Left lobe of liver (tissue), 2 donors: ENCODE measurements at regions not wholly inside any gene's neighbourhood (a gene's known extent, or its start where the extent isn't known, plus 50 kb on each side); places are given as distances from the start of the nearest gene placed in this dataset.
"Not testable (repeated sequence)": the region's sequence is repeated elsewhere in the genome, so short reads cannot be mapped to it uniquely, and the experiment has no call there.

Source experiments
- ATAC-seq: fragments of 200-7000 bp; cut with Tn5 transposase; one replicate; pipeline ENCODE4 v1.9.1; 2020; ENCODE audit warnings: mild to moderate bottlenecking, moderate library complexity
- DNase-seq: peaks from one replicate; pipeline ENCODE4 v3.0.0-alpha.2; 2020; ENCODE audit warnings: low spot score
- donor health status: DM: no; HTN: no; CAD: no; lungs with moderate emphysema.
- donor health status: DM: no; HTN: yes; CAD: no.

DNA sequence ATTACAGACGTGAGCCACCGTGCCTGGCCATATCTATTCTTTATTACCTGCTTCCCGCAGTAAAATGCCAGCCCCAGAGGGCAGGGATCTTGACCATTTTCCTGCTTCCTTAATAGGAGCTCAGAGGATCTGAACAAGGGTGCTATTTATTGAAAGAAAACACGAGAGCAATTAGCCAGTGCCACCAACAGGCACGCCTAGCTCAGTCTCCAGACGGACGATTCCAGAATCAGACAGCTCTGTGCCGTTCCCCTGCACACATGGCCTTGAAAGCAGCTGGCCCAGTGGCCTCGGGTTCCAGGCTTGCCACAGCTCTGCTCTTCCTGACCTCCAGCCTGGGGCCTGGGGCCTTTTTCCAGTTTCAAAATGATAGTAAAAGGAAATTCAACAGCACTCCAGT, 135.2 kb upstream of the RFLNA start:
- DNase-seq (no peak), ATAC-seq (no peak)

DNA sequence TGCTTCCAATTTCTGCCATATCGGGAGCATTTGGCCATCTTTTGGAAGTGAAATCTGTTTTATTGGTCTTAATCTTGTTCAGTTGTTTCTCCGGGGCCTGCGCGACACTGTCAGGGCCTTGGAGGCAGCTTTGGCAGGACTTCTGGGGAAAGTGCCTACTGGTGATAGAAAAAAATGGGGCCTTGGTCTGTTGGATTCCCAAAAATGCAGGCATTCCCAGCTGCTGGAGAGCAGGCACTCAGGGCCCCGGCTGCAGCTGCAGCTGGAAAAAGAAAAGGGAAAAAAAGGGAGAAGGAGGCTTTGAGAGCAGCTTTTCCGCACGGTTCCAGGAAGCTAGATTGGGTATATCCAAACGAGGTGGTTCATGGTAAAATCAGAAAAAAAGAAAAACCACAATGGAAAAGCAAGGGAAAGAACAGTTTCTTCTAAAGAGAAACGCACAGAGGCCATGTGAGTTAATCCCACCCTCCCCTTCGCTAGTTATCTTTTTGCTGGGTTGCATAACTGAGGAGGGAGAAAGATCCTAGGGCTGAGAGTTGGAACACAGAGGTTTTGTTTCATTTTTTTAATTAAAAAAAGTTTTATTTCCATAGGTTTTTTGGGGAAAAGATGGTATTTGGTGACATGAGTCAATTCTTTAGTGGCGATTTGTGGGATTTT, 134.7 kb upstream of the RFLNA start:
- ATAC-seq (no peak), DNase-seq (no peak)

DNA sequence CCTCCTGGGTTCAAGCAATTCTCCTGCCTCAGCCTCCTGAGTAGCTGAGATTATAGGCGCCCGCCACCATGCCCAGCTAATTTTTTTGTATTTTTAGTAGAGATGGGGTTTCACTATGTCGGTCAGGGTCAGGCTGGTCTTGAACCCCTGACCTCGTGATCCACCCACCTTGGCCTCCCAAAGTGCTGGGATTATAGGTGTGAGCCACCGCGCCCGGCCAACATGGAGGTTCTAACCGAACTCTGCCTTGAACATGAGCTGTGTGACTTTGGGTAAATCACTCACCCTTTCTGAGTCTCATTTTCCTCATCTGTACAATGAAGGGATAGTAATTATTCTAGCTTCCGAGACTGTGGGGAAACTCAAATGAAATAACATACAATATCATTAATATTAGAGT, 133.5 kb upstream of the RFLNA start:
- ATAC-seq, DNase-seq: not testable (repeated sequence)

DNA sequence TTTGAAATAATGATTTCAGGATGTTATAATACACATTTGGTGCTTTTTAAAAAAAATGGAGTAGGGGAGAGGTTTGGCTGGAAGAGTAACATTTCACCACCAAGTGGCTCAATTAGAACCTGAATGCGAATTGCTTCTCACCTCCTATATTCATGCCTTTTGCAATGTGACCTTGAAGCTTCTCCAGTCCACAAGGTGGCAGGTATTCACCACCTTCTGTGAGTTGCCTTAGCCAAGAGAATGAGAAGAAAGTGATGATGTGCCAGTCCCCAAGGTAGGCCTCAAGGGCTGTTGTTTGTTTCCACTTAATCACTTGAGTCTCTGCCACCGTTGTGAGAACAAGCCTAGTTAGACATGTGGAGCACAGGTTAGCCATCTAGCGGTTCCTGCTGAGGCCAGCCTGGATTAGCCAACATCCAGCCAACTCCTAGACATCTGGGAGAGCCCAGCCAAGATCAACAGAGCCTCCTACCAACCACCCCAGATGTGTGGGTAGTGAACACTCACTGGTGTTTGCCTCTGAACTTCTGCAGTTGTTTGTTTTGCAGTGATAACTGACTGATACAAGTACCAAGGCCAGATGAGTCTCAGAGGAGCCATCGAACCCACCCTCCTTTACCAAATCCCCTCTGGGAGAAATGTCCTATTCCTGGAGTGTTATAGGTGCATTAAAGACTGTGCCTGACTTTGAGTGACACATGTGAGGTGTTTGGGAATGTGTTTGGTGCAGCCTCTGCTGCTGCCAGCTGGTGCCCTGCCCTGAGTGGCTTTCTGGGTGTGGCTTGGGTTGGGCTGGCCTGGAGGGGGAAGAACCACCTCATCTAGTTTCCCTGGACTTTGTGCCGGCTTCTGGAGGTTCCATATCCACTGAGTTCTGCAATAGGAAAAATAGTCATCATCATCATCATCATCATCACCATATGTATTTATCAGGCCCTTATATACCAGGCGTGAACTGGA, 132.5 kb upstream of the RFLNA start:
- no peak for DNase-seq
- ATAC-seq: peak; percentile 34

DNA sequence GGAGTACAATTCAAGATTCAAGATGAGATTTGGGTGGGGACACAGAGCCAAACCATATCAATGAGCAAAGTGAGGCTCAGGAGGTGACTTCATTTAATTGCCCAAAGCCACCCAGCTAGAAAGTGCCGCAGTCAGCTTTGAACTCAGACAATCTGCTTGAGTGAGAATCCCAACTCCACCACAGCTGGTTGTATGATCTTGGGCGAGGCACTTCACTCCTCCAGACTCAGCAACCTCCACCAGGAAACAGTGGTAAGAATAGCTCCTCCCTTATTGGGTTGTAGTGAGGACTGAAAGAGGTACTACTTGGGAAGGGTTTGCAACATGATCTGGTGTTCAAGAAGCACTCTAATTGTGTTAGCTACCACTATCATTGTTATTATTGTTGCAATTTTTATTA, 129.2 kb upstream of the RFLNA start:
- DNase-seq (no peak), ATAC-seq (no peak)

DNA sequence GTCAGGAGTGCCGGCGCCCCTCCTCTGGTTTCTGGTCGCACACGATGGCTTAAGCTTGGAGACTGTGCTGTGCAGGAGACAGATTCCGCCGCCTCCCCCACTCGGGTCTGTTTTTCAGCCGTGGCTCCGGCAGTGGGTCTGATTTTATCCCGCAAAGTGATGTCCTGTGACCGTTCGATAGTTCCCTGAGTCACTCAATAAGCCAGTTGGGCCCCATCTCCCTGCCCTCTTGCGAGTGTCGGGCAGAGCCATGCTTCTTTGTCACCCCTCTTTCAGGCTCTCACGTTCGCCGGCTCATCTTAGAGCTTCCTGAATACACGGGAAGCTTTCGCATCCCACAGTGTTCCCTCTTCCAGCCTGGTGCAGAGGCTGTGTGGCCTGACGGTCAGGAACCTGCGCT, 127.8 kb upstream of the RFLNA start:
- no peak for ATAC-seq

DNA sequence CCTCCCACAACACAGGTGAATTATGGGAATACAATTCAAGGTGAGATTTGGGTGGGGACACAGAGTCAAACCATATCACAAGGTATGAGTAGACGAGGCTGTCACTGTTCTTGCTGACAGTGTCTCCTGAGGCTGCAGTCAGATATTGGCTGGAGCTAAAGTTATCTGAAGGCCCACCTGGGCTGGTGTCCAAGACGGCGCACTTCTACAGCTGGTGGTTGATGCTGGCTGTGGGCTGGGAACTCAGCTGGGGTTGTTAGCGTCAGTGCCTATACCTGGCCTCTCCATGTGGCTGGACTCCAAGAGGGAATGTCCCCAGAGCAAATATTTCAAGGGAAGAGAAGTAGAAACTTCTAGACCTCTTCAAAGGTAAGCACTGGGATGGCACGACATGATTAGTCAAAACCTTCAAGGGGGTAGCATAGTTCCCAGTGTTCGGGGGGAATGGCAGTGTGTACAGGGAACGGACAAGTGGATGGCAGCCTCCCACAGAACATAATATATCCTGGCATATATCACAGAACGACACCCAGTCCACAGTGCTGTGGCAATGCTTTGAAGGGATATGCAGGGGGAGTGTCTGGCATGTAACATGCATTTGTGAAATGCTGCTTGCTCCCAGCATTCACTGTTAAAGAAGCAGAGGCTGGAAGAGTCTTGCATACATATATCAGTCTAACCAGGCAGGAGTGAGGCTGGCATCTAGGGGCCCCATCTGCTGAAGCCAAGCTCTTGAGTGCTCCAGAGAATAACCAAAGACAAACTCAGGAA, 126.7 kb upstream of the RFLNA start:
- ATAC-seq (no peak), DNase-seq (no peak)

More for the DNA sequence above, 127.8 kb upstream of the RFLNA start:
- no peak for DNase-seq

DNA sequence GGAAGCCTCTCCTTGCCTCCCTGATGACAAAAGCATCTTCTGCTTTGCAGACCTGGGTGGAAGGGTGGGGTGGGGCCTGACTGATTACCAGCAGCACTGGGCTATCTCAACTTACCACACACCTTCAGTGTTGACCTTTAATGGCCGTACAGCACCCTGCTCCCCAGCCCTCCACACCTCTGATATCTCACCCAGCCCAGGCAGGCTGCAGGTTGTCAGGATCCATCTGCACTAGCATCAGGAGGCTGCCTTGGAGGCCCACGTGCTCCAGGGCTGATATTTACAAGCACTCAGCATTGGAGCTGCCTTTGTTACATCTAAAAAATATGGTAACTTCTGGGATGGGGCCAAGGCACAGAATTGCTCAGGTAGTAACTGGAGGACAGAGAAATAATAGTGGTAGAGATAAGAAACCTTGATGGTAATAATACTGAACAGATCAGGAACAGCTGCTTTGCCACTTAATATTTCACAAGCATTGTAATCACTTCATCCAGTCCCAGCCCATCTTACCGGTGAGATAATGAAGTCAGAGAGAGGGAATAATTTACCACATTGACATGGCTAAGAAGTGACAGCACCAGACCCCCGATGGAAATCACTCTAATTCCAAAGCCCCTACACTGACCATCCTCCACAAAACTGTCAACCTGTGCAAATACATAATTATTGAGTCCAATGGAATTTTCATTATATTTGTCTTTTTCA, 125.2 kb upstream of the RFLNA start:
- no peak for DNase-seq
- ATAC-seq: no peak

DNA sequence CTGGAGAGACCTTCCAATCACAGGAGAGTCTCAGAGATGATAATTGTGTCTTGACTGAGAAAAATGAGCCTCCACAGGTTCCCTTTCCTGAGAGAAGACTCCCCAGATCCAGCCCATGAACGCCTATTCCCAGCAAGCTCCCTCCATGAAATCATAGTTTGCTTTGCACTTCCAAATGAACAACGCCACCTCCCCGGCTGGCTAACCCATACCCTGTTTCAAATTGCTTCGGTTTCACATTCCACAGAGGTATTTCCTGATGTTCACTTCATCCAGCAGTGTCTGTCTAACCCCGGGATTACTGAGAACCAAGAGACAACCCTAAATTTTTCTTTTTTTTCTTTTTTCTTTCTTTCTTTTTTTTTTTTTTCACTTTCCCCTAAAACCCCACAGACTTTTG, 124.1 kb upstream of the RFLNA start:
- DNase-seq (no peak), ATAC-seq (no peak)

DNA sequence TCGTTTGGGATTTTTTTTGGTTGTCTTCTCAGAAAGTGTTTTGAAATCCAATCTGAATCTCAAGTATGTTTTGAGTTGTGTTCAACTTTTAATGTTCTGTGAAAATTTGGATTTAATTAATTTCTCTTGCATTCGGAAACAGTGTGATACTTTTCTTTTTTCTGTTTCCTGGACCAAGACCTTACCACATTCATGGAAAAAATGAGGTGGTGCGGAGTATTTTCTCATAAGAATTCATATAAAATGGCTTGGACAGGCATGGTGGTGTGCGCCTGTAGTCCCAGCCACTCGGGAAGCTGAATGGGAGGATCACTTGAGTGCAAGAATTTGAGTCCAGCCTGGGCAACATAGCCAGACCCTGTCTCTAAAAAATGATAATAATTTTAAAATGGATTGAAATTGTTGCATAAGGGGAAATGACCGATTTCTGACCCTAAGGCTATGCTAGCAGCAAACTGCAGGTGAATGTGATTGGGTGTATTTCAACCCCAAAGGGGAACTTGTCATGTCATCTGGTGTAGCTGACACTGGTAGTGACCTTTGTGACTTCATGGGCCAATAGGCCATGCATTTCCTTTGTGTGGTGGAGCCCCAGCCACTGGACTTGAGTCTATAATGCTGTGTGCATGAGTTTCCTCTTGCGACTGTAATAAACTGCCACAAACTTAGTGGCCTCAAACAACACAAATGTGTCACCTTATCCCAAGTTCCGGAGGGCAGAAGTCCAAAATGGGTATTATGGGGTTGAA, 123.5 kb upstream of the RFLNA start:
- ATAC-seq: no peak
- no peak for DNase-seq

DNA sequence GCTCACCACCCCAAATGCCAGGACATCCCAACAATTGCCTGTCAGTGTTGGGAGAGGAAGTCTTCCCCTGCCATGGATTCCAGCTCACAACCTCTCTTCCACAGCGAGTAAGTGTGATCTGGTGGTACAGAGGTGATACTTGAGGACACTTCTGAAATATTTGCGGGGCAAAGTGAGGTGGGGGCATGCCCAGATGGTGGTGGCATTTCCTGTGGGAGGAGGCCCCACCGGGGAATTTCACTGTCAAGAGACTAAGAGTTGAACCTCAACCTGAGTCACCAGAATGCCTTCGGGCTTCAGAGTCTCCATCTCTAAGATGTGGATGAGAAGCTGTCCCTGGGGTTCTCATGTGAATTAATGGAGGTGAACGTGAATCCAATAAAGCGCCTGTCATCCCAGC, 122.3 kb upstream of the RFLNA start:
- no peak for ATAC-seq
- DNase-seq: no peak

DNA sequence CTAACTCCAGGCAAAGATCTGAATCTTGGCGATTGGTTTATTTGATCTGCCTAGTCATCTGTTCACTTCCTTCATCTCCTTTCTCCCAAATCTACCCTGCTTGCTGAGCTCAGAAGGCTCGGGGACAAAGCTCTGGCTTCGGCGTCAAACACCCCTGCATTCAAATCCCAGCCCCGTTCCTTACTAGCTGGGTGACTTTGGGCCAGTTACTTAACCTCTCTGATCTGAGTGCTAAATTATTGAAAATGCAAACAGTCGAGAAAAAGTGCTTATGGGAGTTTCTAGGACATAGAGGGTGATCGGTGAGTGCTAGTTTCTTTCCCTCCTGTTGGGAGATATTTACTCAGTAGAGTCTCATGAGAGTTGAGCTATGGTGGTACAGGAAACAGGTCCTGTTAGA, 121.2 kb upstream of the RFLNA start:
- ATAC-seq: no peak

DNA sequence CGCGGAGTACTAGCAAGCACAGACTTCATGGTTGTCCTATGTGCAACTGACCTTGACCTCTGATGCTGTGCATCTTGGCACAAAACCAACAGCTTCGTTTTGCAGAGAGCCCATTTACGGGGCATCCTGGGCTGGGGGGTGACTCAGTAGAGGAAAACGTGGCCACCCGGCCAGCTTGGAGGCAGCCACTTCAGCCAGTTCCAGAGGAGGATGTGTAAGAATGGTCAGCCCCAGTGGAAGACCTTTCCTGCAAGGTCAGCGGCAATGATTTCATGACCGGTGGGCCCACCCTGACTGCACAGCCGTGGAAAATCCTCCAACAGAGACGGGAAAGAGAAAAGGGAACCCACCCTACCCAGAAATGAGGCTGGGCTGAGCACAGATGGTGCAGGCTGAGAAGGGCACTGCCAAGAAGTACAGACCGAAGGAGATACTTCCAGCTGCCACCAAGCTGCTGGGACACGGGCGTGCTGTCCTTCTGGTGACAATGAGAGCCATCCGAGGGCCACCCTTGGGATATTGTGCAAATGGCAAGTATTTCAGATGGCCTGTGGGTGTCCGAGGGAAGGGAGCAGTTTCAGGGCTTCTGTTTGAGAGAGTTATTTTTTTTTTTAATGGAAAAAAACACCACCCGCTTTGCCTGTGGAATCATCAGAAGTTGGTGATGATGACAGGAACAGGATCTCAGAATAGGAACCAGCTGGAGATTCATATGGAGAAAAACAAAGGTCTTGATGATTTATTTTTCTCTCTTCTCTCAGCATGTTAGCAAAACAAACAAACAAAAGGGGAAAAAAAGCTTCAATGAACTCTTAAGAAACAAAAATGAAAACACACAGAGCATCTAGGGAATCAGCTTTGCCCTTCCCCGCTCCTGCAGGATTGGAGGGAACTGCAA, 120.2 kb upstream of the RFLNA start:
- DNase-seq: no peak
- no peak for ATAC-seq

More for the DNA sequence above, 121.2 kb upstream of the RFLNA start:
- DNase-seq: no peak

DNA sequence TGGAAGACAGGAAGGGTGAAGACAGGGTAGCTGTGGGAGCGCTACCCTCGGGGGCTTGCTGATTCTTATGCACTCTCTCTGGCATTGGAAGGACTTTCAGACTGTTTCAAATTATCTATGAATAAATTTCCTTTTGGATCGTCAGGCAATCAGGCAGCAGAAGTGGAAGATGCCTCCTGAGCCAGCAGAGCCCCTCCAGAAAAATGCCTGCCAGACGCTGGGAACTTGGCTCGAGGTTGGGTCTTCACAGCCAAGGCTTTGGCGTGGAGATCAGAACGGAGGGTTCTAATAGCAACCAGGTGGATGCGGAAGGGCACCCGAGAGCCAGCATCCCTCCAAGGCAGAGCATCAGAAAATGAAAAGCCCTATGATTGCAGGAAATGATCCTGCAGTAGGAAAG, 119.2 kb upstream of the RFLNA start:
- DNase-seq: no peak
- ATAC-seq: no peak

DNA sequence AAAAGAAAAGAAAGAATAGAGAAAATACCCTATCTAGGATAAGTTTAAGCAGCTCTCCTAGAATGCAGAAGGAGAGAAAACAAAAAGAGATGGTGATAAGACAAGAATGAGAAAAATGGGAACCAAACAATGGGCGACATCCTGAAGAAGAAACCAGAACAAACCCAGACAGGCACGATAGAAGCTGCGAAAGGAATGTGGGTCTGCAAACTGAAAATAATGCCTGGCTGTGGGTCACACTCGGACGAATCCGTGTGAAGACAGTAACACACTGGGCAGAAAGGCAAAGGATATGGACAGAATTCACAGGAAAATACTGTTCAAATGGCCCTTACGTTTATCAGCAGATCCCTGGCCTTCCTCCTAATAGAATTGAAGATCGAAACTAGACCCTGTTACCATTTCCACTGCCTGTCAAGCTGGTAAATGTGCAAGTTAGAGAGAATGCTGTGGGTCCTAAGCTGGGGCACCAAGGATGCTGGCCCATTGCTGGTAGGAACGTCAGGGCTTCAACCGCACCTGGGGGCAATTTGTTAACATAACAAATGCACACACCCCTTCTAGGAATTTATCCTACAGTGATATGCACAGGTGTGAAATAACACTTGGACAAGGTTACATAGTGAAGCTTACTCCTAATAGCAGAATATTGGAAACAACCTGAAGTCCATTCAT, 117.5 kb upstream of the RFLNA start:
- ATAC-seq: no peak
- no peak for DNase-seq

DNA sequence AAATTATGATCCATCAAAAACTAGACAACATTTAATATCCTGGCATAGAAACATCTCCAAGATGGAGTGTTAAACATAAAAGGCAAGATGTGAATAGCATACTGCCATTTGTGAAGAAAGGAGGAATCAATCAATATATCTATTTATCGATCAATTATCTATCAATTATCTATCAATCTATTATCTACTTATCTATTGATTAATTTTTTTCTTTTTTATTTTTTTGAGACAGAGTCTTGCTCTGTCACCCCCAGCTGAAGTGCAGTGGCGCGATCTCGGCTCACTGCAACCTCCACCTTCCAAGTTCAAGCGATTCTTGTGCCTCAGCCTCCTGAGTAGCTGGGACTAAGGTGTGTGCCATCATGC, 117.0 kb upstream of the RFLNA start:
- no peak for DNase-seq
- ATAC-seq: no peak

DNA sequence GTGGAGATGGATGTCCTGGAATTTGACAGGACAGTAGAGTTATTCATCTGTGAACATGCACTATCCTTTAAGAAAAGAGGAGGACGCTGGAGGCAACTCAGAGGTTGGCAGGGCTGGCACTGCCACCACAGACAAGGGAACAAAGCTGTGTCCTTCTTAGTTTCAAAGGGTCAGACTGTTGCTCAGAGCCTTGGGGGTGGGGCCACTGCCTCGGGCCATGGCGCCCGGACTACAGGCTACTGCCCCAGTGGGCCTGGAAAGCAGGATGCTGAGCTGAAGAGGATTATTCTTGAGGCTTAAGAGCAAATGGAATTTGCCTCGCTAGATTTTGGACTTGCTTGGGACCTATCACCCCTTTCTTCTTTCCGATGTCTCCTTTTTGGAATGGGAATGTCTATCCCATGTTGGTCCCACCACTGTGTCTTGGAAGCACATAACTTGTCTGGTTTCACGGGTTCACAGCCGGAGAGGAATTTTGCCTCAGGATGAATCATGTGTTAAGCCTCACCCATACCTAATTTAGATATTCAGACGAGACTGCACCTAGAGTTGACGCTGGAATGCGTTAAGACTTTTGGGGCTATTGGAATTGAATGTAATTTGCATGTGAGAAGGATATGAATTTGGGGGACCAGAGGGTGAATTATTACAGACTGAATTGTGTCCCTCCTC, 114.8 kb upstream of the RFLNA start:
- ATAC-seq (no peak), DNase-seq (no peak)

DNA sequence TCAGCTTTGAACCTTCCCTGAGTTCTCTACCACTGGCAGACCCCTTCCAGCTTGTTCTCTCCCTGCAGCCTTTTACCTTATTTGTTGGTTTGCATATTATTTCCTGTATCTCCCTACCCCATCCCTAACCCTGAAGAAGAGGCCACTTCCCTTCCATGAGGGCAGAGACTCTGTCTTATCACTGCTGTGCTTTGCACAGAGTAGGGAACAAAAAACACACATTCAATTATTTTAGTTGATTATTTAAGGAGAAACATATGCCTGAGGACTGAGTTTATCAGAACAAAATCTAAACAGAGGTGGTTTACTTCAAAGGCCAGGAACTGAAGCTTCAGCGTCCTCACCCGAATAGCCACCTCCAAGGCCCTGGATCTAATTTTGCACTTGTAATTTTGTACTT, 111.7 kb upstream of the RFLNA start:
- no peak for DNase-seq
- no peak for ATAC-seq
